ENCODE measurements at regions not wholly inside any gene's neighbourhood (a gene's known extent, or its start where the extent isn't known, plus 50 kb on each side); places are given as distances from the start of the nearest gene placed in this dataset.

GRCh38 chr14:81826081-81826480 is 292.4 kb upstream of the SEL1L start:
- no peak for TF ChIP-seq POLR2AphosphoS5 (IDR thresholded peaks at IDR 0.05; ENCODE audit: low read depth, low read length)
- TF ChIP-seq TAF1 (IDR thresholded peaks at IDR 0.05; ENCODE audit: borderline replicate concordance, insufficient read depth, low read length): no peak
- no peak for TF ChIP-seq REST (IDR thresholded peaks at IDR 0.05; ENCODE audit: insufficient read depth in 1 of 2, low read depth in 2 of 2, low read length in 2 of 2)
- TF ChIP-seq SIN3A (IDR thresholded peaks at IDR 0.05; ENCODE audit: borderline replicate concordance, insufficient read depth, low read length): no peak
- TF ChIP-seq FOXP2 (optimal IDR thresholded peaks at IDR 0.05; ENCODE audit: borderline replicate concordance, extremely low read depth, extremely low read length, insufficient read depth): no peak
